GM12873 (cell line): ENCODE measurements at regions not wholly inside any gene's neighbourhood (a gene's known extent, or its start where the extent isn't known, plus 50 kb on each side); places are given as distances from the start of the nearest gene placed in this dataset.

Source experiments
- CTCF ChIP-seq: IDR thresholded peaks from 2 replicates; pipeline ENCODE4 v1.5.1; 2012; ENCODE audit warnings: low read depth, mild to moderate bottlenecking, moderate library complexity, low read length, control low read depth; ENCODE audit not compliant: insufficient read depth; ENCODE audit errors: missing control alignments

- TF ChIP-seq CTCF, result no peak
These were observed 165.9 kb downstream of the TEX29 start for GRCh38 chr13:111486331-111486730.

GRCh38 chr13:111486801-111487200 is 166.4 kb downstream of the TEX29 start:
- TF ChIP-seq CTCF, result no peak

GRCh38 chr13:111488486-111489132 is 168.2 kb downstream of the TEX29 start:
- TF ChIP-seq CTCF, result no peak

- no peak for TF ChIP-seq CTCF
These were observed 168.9 kb downstream of the TEX29 start for GRCh38 chr13:111489301-111489700.

GRCh38 chr13:111490611-111491010 is 170.2 kb downstream of the TEX29 start:
- TF ChIP-seq CTCF, result no peak

- no peak for TF ChIP-seq CTCF
These were observed 170.6 kb downstream of the TEX29 start for GRCh38 chr13:111491021-111491420.

GRCh38 chr13:111491659-111492058 is 171.2 kb downstream of the TEX29 start:
- no peak for TF ChIP-seq CTCF
